Activated T-helper 1 cell treated with anti-CD3 and anti-CD28 coated beads, Interleukin-2, amount 50 U/mL, for 16 hours (primary cell): ENCODE measurements at regions not wholly inside any gene's neighbourhood (a gene's known extent, or its start where the extent isn't known, plus 50 kb on each side); places are given as distances from the start of the nearest gene placed in this dataset.

Source experiments
- DNase-seq, 2 donors: peaks; one replicate each; pipeline ENCODE4 v3.0.0-alpha.2; 2020; ENCODE audit warnings: low read depth in 1 of 2, low spot score in 1 of 2

GRCh38 chr7:21214657-21215056 is 213.2 kb upstream of the SP4 start:
- DNase-seq: no peak

- no peak for DNase-seq
Observed at GRCh38 chr7:21215307-21215706, 212.6 kb upstream of the SP4 start.

GRCh38 chr7:21217365-21217764 is 210.5 kb upstream of the SP4 start:
- no peak for DNase-seq

DNA sequence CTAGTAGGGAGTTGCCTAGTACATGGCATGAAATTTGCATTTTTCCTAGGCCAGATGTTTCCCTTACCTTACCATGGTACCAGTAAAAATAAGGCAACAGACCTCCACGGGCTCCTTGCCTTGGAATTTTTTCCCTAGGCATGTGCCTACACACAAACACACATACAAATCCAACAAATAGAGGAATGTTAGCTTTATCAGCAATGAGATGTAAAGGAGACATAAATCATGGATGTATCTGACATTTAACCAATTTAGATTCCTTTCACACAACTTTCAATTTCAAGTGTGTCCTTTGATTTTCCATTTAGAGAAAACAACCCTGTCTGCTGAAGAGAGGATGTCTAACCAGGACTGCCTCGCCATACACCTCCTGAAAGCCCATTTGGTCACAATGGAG is 209.7 kb upstream of the SP4 start:
- no peak for DNase-seq

DNA sequence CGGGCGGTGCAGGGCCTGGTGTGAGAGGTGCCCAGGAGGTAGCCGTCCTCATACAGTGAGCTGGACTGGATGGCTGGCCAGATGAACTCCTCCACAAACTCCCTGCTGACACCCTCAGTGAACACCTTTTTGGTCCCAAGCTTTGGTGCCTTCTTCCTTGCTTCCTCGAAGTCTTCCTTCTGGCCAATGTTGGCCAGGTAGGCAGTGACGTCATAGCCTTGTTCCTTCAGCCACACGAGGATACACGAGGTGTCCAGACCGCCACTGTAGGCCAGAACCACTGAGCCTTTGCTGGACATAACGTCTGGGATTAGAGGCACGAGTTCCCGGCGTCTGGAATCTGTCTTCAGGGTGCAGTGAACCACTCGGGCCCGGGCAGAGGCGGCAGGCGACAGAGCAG is 206.8 kb upstream of the SP4 start:
- no peak for DNase-seq

DNA sequence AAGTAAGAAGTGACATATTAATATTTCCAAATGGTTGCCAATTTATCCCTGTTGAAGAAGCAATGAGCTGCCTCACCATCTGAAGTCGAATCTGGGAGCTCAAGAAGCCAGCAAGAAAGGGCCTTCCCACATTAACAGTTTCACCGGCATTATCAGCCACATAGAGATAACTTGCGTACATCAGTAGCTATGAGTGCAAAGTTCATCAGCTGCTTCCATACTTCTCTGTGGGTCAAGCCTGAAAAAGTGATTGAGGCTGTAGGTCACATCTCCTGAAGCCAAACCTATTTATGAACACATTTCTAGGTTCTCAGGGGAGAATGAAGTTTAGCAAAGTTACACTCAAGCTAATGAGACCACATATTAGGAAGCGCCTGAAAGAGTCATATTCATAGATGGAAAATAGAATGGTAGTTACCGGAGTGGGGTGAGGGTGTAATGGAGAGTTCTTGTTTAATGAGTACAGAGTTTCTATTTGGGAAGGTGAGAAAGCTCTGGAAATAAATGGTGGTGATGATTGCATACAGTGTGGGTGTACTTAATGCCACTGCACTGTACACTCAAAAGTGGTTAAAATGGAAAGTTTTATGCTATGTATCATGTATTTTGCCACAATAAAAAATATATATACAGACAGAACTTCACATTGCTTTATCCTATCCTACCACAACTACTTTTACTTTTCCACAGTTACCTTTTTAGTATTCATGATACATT is 189.3 kb upstream of the SP4 start:
- no peak for DNase-seq

- no peak for DNase-seq
Observed at GRCh38 chr7:21243265-21243664, 184.6 kb upstream of the SP4 start.

DNA sequence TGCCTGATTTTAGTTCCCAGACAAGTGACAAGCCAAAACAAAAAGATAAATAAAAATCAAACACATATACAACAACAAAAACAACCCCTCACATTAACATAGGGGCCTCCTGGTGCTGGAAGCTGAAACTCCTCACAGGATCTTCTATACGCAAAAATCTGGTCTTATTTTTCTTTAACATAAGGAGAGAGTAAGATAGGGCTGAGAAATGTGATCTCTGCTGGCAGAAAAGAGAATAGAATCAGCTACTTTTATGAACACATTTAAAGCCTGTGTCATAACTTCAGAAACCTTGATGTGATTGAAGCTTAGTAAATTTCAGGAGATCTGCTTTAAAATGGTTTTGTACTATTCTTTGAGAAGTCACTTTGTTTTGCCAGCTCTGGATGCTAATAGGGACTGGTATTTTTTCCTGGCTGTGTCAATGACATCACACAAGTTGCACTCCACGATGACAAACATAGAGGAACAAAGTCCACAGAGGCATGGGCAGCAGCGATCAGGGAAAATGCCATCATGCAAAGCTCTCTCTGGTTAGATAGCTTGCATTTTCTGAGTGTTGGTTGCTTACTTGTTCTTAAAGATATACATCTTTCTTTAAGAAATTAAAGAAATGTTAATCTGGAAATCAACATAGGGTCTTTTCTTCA is 176.6 kb upstream of the SP4 start:
- DNase-seq: no peak

GRCh38 chr7:21253740-21254687 is 173.9 kb upstream of the SP4 start:
- no peak for DNase-seq

GRCh38 chr7:21256310-21256877 is 171.5 kb upstream of the SP4 start:
- DNase-seq: no peak

- no peak for DNase-seq
Observed at GRCh38 chr7:21260939-21261338, 166.9 kb upstream of the SP4 start.

GRCh38 chr7:21261627-21262594 is 166.0 kb upstream of the SP4 start:
- peak; percentile 4 to 13 for DNase-seq

DNA sequence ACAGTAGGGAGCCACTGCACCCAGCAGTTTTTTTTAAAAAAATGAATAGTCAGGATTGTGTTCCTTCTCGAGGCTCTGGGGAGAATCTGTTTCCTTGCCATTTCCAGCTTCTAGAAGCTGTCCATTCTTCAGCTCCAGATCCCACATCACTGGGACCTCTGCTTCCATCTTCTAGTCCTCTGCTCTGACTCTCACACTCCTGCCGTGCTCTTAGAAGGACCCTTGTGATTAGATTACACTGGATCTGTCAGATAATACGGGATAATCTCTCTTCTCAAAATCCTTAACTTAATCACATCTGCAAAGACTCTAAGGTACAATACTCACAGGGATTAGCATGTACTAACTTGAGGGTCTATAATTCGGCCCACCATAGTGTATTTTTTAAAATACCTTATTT is 158.9 kb upstream of the SP4 start:
- no peak for DNase-seq

DNA sequence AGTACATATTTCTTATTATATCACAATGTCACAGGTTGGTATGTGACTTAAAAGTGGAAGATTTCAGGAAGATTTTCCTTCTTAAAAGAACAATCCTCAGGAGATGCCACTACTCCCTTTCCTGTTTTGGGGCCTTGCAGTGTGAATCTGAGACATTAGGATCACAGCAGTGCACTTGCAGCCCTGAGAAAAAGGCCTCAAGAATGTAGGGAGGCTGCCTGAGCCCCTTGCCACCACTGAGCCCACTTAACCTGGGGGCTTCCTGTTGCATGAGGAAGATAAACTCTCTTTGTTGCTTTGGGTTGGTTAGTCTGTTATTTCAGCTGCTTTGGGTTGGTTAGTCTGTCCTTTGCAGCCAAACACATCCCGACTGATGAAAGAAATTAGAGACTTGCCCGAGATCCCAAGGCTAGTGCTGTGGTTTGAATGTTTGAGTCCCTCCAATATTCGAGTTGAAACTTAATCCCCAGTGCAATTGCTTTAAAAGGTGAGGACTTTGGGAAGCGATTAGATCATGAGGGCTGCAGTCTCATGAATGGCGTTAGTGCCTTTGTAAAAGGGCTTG is 151.3 kb upstream of the SP4 start:
- no peak for DNase-seq

DNA sequence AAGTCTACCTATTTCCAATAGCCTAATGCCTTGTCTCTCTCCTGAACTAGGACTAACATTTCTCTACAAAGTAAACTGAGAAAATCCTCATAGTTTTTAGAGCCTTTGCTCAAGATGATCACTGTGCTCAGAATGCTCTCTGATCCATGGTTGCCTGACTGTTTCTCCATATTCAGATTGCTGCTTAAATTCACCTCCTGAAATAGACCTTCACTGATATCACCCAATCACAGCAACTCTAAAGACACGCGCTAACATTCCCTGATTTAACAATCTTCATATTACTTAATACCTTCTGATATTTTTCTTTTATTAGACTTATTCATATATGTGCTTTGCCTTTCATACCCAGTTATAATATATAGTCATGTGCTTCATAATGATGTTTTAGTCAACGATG is 148.9 kb upstream of the SP4 start:
- no peak for DNase-seq

DNA sequence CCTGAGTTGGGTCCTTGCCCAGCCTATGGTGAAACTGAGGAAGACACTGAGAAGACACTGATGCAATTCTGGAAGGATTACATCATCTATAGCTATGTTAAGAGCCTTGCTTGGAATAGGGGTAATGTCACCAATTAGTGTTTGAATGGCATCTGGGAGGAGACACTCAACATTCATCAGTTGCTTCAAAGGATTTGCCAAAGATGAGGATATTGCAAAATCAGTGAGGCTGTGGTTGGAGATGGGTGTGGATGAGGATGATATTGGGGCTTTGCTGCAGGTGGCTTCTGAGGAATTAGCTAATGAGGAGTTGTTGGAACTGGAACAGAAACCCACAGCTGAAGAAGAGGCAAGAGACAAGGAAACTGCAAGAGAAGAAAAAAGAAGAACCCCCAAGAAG is 146.7 kb upstream of the SP4 start:
- no peak for DNase-seq

GRCh38 chr7:21293771-21294170 is 134.1 kb upstream of the SP4 start:
- no peak for DNase-seq

- DNase-seq: no peak
Observed at GRCh38 chr7:21299766-21300165, 128.1 kb upstream of the SP4 start.

- DNase-seq: no peak
Observed at GRCh38 chr7:21300692-21301091, 127.2 kb upstream of the SP4 start.

DNA sequence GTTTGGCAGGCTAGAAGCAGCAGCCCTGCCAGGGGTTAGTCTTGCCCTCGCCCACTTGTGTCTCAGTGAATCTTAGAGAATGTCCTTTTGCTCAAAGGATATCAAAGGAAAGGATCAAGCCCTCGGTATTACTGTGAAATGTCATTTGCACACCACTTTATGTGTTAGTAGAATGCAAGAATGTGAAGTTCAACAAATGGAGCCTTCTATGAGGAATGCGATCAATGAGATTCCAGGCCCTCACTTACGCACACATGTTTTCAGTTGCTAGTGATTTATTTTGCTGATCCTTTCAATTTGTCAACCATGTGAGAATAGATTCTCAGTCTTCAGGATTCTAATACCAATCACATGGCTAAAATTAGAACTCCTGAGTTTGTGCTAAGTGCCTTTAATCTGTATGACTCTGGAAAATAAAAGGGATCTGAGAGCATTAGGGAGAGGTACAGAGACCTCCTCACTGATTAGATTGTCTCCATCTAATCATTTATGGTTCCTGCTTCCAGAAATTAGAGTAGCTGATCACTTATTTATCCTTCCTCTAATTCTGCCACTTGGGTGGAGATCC is 123.0 kb upstream of the SP4 start:
- no peak for DNase-seq
